ENCODE measurements at regions not wholly inside any gene's neighbourhood (a gene's known extent, or its start where the extent isn't known, plus 50 kb on each side); places are given as distances from the start of the nearest gene placed in this dataset.

DNA sequence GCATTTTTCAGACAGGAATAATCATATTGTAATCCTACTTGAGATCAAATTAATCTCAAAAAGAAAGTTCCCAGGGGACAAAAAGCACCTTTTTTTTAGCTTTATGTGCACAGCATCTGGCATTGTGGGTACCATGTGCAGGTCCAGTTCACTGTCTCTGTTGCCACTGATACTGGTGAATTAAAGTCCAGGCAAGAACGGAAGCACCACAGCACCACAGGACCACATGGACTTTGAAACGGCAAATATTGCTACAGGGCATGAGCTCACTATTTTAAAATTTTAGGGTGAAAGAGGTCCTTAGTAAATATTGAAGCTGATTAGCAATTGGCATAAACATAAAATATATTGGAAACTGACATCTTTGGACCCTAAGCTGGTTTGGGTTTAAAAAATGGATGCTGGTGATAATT lies 709.0 kb downstream of the EPM2A start (continued):
- TF ChIP-seq, protein P1, sequence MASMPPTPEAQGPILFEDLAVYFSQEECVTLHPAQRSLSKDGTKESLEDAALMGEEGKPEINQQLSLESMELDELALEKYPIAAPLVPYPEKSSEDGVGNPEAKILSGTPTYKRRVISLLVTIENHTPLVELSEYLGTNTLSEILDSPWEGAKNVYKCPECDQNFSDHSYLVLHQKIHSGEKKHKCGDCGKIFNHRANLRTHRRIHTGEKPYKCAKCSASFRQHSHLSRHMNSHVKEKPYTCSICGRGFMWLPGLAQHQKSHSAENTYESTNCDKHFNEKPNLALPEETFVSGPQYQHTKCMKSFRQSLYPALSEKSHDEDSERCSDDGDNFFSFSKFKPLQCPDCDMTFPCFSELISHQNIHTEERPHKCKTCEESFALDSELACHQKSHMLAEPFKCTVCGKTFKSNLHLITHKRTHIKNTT (CRISPR knock-in tag; IDR thresholded peaks at IDR 0.05): no peak
- TF ChIP-seq, protein P2, sequence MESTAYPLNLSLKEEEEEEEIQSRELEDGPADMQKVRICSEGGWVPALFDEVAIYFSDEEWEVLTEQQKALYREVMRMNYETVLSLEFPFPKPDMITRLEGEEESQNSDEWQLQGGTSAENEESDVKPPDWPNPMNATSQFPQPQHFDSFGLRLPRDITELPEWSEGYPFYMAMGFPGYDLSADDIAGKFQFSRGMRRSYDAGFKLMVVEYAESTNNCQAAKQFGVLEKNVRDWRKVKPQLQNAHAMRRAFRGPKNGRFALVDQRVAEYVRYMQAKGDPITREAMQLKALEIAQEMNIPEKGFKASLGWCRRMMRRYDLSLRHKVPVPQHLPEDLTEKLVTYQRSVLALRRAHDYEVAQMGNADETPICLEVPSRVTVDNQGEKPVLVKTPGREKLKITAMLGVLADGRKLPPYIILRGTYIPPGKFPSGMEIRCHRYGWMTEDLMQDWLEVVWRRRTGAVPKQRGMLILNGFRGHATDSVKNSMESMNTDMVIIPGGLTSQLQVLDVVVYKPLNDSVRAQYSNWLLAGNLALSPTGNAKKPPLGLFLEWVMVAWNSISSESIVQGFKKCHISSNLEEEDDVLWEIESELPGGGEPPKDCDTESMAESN (CRISPR knock-in tag; conservative IDR thresholded peaks at IDR 0.05): peak; percentile 76
- TF ChIP-seq FOXA3 (CRISPR knock-in tag; IDR thresholded peaks at IDR 0.05) (peak; percentile 97), JUNB (CRISPR knock-in tag; IDR thresholded peaks at IDR 0.05; ENCODE audit: borderline replicate concordance) (no peak; the same call in 1 of the 2 replicates), KLF11 (CRISPR knock-in tag; IDR thresholded peaks at IDR 0.05) (peak; percentile 58; the same call in 1 of the 2 replicates), ZNF775 (CRISPR knock-in tag; IDR thresholded peaks at IDR 0.05; ENCODE audit: borderline replicate concordance) (no peak), TCF12 (IDR thresholded peaks at IDR 0.05) (no peak), TCF12 (CRISPR knock-in tag; IDR thresholded peaks at IDR 0.05) (peak; percentile 72; the same call in 1 of the 2 replicates), ZNF12 (CRISPR knock-in tag; IDR thresholded peaks at IDR 0.05) (peak; percentile 63; the same call in 1 of the 2 replicates), FOXJ3 (CRISPR knock-in tag; IDR thresholded peaks at IDR 0.05; ENCODE audit: borderline replicate concordance) (peak; percentile 98), GABPA (IDR thresholded peaks at IDR 0.05; ENCODE audit: low read depth, low read length) (no peak), GABPA (CRISPR knock-in tag; IDR thresholded peaks at IDR 0.05; ENCODE audit: low read depth) (peak; percentile 74), MXD4 (CRISPR knock-in tag; IDR thresholded peaks at IDR 0.05) (peak; percentile 55; the same call in 1 of the 2 replicates)
- TF ChIP-seq, protein P3, sequence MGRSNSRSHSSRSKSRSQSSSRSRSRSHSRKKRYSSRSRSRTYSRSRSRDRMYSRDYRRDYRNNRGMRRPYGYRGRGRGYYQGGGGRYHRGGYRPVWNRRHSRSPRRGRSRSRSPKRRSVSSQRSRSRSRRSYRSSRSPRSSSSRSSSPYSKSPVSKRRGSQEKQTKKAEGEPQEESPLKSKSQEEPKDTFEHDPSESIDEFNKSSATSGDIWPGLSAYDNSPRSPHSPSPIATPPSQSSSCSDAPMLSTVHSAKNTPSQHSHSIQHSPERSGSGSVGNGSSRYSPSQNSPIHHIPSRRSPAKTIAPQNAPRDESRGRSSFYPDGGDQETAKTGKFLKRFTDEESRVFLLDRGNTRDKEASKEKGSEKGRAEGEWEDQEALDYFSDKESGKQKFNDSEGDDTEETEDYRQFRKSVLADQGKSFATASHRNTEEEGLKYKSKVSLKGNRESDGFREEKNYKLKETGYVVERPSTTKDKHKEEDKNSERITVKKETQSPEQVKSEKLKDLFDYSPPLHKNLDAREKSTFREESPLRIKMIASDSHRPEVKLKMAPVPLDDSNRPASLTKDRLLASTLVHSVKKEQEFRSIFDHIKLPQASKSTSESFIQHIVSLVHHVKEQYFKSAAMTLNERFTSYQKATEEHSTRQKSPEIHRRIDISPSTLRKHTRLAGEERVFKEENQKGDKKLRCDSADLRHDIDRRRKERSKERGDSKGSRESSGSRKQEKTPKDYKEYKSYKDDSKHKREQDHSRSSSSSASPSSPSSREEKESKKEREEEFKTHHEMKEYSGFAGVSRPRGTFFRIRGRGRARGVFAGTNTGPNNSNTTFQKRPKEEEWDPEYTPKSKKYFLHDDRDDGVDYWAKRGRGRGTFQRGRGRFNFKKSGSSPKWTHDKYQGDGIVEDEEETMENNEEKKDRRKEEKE (IDR thresholded peaks at IDR 0.05): no peak
- TF ChIP-seq, protein P4, sequence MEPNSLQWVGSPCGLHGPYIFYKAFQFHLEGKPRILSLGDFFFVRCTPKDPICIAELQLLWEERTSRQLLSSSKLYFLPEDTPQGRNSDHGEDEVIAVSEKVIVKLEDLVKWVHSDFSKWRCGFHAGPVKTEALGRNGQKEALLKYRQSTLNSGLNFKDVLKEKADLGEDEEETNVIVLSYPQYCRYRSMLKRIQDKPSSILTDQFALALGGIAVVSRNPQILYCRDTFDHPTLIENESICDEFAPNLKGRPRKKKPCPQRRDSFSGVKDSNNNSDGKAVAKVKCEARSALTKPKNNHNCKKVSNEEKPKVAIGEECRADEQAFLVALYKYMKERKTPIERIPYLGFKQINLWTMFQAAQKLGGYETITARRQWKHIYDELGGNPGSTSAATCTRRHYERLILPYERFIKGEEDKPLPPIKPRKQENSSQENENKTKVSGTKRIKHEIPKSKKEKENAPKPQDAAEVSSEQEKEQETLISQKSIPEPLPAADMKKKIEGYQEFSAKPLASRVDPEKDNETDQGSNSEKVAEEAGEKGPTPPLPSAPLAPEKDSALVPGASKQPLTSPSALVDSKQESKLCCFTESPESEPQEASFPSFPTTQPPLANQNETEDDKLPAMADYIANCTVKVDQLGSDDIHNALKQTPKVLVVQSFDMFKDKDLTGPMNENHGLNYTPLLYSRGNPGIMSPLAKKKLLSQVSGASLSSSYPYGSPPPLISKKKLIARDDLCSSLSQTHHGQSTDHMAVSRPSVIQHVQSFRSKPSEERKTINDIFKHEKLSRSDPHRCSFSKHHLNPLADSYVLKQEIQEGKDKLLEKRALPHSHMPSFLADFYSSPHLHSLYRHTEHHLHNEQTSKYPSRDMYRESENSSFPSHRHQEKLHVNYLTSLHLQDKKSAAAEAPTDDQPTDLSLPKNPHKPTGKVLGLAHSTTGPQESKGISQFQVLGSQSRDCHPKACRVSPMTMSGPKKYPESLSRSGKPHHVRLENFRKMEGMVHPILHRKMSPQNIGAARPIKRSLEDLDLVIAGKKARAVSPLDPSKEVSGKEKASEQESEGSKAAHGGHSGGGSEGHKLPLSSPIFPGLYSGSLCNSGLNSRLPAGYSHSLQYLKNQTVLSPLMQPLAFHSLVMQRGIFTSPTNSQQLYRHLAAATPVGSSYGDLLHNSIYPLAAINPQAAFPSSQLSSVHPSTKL (CRISPR knock-in tag; IDR thresholded peaks at IDR 0.05): peak; percentile 99
- TF ChIP-seq, protein P5, sequence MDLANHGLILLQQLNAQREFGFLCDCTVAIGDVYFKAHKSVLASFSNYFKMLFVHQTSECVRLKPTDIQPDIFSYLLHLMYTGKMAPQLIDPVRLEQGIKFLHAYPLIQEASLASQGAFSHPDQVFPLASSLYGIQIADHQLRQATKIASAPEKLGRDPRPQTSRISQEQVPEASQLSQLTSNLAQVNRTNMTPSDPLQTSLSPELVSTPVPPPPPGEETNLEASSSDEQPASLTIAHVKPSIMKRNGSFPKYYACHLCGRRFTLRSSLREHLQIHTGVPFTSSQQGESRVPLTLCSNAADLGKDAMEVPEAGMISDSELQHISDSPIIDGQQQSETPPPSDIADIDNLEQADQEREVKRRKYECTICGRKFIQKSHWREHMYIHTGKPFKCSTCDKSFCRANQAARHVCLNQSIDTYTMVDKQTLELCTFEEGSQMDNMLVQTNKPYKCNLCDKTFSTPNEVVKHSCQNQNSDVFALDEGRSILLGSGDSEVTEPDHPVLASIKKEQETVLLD (CRISPR knock-in tag; IDR thresholded peaks at IDR 0.05; ENCODE audit: low read depth): no peak
- TF ChIP-seq, protein P6, sequence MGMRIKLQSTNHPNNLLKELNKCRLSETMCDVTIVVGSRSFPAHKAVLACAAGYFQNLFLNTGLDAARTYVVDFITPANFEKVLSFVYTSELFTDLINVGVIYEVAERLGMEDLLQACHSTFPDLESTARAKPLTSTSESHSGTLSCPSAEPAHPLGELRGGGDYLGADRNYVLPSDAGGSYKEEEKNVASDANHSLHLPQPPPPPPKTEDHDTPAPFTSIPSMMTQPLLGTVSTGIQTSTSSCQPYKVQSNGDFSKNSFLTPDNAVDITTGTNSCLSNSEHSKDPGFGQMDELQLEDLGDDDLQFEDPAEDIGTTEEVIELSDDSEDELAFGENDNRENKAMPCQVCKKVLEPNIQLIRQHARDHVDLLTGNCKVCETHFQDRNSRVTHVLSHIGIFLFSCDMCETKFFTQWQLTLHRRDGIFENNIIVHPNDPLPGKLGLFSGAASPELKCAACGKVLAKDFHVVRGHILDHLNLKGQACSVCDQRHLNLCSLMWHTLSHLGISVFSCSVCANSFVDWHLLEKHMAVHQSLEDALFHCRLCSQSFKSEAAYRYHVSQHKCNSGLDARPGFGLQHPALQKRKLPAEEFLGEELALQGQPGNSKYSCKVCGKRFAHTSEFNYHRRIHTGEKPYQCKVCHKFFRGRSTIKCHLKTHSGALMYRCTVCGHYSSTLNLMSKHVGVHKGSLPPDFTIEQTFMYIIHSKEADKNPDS (CRISPR knock-in tag; IDR thresholded peaks at IDR 0.05): no peak; the same call in 1 of the 2 replicates

Data from HepG2 (cell line).